Activated naive CD8-positive, alpha-beta T cell treated with anti-CD3 and anti-CD28 coated beads, Interleukin-2, amount 50 U/mL, for 16 hours (primary cell): ENCODE measurements at regions not wholly inside any gene's neighbourhood (a gene's known extent, or its start where the extent isn't known, plus 50 kb on each side); places are given as distances from the start of the nearest gene placed in this dataset.

Experiments used
- DNase-seq: peaks from one replicate; pipeline ENCODE4 v3.0.0-alpha.2; 2020; ENCODE audit warnings: low read depth, low spot score

DNA sequence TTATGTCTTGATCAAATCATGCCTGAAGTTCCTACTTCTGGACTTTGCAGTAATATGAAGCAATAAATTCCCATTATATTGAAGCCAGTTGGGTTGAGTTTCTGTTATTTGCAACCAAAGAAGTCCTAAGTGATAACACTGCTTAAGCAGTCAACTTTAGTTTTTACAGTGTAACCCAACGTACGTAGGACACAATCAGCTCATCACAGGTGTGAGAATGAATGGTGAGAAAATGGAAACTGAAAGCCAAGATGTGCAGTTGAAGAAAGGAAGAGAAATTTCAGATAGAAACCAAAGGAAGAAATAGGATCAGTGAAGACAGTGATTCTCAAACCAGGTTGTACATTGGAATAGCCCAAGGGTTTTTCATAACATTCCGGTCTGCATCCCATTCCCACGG is 211.4 kb upstream of the ZFP64 start:
- DNase-seq: no peak

DNA sequence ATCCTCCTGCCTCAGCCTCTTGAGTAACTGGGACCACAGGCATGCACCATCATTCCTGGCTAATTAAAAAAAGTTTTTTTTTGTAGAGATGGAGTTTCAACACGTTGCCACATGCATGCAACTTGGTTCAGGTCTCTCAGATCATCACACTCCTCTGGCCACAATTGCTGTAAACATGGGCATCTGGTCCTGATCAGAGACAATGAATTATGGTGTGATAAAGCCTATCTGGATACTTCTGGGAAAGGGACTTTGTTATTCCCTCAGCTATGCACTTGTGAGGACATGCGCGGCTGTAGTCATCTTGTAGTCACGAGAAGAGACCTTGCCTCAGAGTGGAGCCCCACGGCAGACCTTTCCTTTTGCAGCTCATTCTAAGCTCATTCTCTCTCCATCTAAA is 210.9 kb upstream of the ZFP64 start:
- no peak for DNase-seq

GRCh38 chr20:52401431-52401830 is 209.9 kb upstream of the ZFP64 start:
- no peak for DNase-seq

GRCh38 chr20:52399352-52399751 is 207.8 kb upstream of the ZFP64 start:
- DNase-seq: no peak

- no peak for DNase-seq
These were observed 198.0 kb upstream of the ZFP64 start for GRCh38 chr20:52389606-52390005.

DNA sequence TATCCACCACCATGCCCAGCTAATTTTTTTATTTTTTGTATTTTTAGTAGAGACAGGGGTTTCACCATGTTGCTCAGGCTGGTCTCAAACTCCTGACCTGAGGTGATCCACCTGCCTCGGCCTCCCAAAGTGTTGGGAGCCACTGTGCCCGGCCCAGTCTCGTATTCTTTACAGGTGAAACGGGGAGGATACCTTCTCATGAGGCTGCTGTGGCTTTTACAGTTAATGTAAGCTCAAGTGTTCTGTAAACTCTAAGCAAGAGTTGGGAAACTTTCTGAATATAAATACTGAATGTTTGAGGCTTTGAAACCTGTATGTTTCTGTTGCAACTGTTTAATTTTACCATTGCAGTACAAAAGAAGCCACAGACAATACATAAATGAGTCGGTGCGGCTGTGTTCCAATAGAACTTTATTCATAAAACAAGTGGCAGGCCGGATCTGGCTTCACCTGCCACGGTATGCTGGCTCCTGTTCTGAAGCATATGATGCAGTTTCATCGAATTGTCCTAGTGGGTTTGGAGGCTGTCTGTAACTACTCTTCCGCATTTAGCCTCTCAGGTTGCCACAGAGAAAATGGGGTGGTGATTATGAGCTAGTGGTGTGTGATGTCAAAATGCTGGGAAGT is 192.5 kb upstream of the ZFP64 start:
- no peak for DNase-seq

DNA sequence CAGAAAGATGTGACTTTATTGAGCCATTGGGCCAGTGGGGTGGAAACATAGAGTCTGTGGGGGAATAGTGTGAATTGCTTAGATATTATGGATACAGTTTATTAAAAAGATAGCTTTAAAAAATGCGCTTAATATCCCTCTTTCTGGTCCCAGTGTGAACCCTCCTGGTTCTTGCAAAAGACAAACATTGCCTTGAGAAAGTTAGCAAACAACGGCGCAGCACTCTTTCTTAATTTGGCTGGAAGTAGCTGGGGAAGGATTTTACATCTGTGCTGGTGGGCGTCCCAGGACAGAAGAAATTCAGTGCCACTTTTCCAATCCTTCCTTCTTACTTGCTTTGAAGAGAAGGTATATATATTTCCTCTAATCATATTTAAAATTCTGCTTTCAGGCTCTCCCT is 191.4 kb upstream of the ZFP64 start:
- no peak for DNase-seq

GRCh38 chr20:52379723-52380336 is 188.3 kb upstream of the ZFP64 start:
- DNase-seq: no peak

- DNase-seq: no peak
These were observed 180.6 kb upstream of the ZFP64 start for GRCh38 chr20:52372169-52372568.

DNA sequence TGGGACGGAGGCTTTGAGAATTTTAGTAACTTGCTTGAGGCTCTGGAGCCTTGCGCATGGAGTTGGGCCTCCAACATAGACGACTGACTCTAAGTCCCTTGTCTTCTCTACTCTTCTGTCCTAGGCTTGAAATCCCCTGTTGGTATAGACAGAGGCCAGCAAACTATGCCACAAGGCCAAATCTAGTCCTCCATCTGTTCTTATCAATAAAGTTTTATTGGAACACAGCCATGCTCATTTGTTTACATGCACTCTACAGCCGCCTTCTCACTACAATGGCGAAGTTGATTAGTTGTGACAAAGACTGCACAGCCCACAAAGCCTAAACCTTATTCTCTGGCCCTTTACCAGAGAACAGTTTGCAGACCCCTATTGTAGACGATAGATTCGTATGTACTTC is 174.1 kb upstream of the ZFP64 start:
- no peak for DNase-seq

GRCh38 chr20:52364405-52364804 is 172.8 kb upstream of the ZFP64 start:
- no peak for DNase-seq

- DNase-seq: no peak
These were observed 170.1 kb upstream of the ZFP64 start for GRCh38 chr20:52361650-52362049.

- DNase-seq: no peak
These were observed 158.2 kb upstream of the ZFP64 start for GRCh38 chr20:52349806-52350205.

DNA sequence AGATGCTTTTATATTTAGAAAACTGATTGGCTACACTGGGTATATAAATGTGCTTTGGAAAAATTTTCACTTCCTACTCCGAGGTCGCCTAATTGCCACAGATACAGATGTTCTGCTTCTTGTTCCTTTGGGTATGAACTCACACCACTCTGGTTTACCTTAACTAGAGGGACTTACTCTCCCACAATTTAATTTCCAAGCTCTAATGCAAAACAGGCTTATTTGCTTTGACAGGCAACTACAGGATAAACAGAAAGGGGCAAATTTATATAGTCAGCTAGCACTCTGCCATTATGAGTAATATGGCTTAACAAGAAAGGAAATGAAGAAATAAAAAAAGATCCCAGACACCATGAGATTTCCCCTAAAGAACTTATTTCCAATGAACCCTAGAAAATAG is 156.9 kb upstream of the ZFP64 start:
- DNase-seq: no peak

DNA sequence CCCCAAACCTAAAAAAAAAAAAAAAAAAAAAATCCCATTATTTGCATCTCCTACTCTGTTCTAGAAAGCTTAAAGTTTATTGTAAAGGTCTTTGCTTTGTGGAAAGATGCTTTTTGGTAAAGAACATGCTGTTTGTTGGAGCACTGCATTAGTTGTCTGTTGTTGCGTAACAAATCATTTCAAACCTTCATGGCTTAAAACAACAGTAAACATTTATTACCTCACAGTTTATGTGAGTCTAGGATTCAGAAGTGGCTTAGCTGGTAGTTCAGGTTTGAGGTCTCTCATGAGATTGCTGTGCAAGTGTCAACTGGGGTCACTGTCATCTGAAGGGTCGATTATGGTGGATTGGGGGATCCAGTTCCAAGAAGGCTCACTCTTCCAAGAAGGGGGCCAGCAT is 155.2 kb upstream of the ZFP64 start:
- DNase-seq: no peak

DNA sequence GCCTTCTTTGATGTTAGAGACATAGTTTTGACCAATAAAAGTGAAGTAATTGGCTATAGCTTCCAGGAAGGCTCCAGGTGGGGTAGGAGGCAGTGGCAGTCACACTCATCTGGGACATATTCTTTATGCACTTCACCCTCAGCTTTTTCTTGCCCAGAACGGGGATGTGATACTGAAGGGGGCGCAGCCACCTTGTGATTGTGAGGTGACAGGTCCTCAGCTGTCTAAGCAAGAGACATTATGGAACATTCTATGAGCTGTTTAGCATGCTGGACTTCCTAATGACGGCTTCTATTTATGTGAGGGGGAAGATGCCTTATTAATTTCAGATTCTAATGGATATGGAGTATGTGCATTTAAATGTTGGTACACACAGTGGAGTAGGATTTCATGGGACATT is 151.3 kb upstream of the ZFP64 start:
- no peak for DNase-seq

- DNase-seq: no peak
These were observed 148.6 kb upstream of the ZFP64 start for GRCh38 chr20:52340036-52340634.

DNA sequence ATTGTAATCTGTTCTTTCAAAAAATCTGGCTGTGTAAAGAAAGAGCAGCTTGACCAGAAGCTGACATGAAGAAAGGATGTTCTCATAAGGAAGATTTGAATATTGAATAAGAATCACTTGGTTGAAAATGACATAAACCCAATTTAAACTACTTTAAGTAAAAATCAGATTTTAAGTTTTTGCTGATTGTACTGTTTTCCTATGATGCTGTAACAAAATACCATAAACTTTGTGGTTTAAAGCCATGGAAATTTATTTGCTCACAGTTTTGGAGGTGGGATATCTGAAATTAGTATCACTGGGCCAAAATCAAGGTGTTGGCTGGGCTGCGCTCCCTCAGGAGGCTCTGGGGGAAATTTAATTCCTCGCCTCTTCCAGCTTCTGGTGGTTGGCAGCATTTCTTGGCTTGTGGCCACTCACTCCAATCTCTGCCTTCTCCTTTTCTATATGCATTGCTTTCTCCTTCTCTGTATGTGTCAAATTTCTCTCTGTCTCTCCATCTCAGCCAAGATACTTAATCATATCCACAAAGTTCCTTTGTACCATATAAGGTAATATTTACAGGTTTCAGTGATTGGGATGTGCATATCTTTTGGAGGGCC is 141.2 kb upstream of the ZFP64 start:
- DNase-seq: no peak

DNA sequence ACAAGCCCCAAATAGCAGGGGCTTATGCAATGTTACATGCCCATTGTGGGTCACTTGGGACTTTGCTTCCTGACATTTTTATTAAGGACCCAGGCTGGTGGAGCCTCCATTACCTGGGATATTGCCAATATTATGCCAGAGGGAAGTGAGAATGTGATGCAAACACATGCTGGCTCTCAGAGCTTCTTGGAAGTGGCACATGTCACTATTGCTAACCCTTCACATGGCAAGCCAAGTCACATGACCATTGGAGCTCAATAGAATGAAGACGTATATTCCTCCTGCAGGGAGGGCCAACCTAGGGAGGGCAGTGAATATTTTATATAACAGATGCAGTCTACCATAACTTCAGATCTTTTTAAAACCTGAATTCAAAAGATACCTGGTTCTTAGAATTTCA is 140.7 kb upstream of the ZFP64 start:
- DNase-seq: no peak

- no peak for DNase-seq
These were observed 140.1 kb upstream of the ZFP64 start for GRCh38 chr20:52331655-52332054.

DNA sequence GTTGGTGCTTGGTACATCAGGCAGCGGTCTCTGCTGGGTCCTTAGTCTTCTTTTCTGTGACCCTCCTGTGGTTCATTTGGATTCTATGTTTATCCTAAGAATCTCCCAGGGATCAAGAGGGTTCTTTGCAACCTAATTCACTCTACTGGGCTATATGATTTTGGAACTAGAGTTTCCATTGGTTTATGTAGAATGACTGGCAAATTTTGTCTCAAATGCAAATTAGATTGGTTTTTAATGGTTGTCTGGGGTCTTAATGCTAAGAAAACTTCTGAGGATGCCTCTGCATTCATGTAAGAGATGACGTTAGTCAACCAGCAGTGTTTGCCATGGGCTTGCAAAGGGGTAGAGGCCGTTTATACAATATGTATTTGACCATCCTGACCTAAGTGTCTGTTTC is 129.8 kb upstream of the ZFP64 start:
- DNase-seq: no peak

DNA sequence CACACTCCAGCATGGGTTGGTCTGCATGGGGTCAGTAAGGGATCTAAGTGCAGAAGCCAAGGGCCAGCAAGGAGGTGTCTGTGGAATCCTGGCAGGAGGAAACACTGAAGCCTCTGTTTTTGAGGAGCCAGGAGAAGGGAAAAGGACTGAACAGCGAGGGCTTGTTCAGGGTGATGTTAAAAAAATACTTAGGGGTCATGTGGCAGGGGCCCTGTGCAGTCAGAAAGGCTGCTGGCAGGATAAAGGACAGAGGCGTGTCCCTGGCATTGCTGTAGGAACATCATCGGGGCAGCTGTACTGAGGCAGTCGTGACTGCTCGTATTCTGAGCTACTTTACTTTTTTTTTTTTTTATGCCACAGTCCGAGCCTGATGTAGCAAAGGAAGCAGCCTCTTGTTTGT is 127.1 kb upstream of the ZFP64 start:
- no peak for DNase-seq

DNA sequence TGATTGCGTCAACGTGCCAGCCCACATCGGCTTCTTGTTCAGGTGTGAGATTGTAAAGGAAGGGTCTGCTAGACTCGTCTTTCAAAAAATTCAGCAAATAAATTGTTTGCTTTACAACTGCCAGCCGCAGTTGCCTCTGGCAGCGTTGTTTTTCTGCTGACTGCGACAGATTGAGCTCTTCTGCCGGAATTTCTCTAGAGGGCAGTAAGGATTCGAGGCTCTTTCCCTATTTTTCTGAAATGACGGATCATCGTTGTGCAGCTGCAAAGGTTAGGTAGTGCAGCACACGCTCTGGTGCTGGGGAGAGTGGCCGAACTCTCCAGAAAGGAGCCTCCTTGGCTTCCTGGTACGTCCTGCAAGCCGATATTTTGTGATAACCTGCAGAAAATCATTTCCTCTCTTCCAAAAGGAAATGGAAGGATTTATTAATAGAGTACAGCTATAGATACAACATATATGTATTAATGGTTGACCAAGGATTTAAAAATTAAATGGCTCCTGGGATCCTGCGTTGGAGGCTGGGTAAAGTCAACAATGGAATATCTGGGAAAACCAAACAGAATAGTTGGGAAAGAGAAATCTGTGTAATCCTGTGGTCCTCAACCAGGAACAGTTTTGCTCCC is 121.9 kb upstream of the ZFP64 start:
- no peak for DNase-seq
